Esophagus muscularis mucosa (tissue), 4 donors: ENCODE measurements at regions not wholly inside any gene's neighbourhood (a gene's known extent, or its start where the extent isn't known, plus 50 kb on each side); places are given as distances from the start of the nearest gene placed in this dataset.

Experiments
- EP300 ChIP-seq: sonication (generic); formaldehyde crosslinking; IDR thresholded peaks from one replicate; pipeline ENCODE4 v1.6.1; 2017; ENCODE audit warnings: antibody characterized with exemption
- POLR2A ChIP-seq: fragments of 450-650 bp; IDR thresholded peaks from one replicate; pipeline ENCODE4 v1.6.1; 2017; ENCODE audit warnings: antibody characterized with exemption, moderate library complexity, mild to moderate bottlenecking, low read depth
- POLR2AphosphoS5 ChIP-seq, 2 donors: sonication (generic); formaldehyde crosslinking; IDR thresholded peaks; one replicate each; pipeline ENCODE4 v1.6.1; 2017; ENCODE audit warnings: antibody characterized with exemption in 2 of 2
- TF ChIP-seq, protein P1 (sequence below), 3 experiments: fragments of 200-600 bp in 2 of 3; fragments of 450-650 bp in 1 of 3; sonication (generic) in 2 of 3; IDR thresholded peaks; one replicate each; pipeline ENCODE4 v1.5.1; 2017 to 2019; ENCODE audit warnings: antibody characterized with exemption in 3 of 3, mild to moderate bottlenecking in 2 of 3, moderate library complexity in 1 of 3

DNA sequence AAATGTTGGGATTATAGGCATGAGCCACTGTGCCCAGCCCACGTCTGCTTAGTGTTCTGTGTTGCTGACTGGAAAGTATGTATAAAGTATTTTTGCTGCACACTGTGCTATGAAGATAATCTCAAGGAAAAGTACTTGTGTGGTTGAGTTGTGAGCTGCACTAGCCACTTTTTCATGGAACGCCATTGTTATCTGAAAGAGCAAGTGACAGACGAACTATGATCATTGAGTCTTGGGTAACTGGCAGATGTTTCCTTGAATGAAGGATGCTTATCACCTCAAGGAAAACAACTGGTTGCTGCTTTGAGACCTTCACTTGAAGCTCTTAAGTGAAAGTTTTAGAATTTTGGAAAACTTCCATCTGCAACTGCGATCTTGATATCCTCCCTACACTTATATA is 82.2 kb upstream of the KCTD1 start:
- TF ChIP-seq, protein P1, sequence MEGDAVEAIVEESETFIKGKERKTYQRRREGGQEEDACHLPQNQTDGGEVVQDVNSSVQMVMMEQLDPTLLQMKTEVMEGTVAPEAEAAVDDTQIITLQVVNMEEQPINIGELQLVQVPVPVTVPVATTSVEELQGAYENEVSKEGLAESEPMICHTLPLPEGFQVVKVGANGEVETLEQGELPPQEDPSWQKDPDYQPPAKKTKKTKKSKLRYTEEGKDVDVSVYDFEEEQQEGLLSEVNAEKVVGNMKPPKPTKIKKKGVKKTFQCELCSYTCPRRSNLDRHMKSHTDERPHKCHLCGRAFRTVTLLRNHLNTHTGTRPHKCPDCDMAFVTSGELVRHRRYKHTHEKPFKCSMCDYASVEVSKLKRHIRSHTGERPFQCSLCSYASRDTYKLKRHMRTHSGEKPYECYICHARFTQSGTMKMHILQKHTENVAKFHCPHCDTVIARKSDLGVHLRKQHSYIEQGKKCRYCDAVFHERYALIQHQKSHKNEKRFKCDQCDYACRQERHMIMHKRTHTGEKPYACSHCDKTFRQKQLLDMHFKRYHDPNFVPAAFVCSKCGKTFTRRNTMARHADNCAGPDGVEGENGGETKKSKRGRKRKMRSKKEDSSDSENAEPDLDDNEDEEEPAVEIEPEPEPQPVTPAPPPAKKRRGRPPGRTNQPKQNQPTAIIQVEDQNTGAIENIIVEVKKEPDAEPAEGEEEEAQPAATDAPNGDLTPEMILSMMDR (IDR thresholded peaks at IDR 0.05), result no peak
- TF ChIP-seq POLR2AphosphoS5 (IDR thresholded peaks at IDR 0.05), result no peak
- TF ChIP-seq POLR2A, result no peak
- no peak for TF ChIP-seq EP300
